ENCODE measurements at regions not wholly inside any gene's neighbourhood (a gene's known extent, or its start where the extent isn't known, plus 50 kb on each side); places are given as distances from the start of the nearest gene placed in this dataset.

DNA sequence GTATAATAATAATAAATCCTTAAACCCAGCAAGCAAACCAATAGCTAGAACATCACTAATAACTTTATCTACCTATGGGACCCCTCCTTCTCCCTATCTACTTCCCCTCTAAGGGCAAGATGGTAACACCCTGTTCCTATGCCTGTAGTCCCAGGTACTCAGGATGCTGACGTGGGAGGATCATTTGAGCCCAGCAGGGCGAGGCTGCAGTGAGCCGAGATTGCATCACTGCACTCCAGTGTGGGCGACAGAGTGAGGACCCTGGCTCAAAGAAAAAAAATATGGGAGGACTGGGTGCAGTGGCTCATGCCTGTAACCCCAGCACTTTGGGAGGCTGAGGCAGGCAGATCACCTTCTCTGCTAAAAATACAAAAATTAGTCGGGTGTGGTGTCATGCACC is 143.1 kb upstream of the SLC45A1 start:
- TF ChIP-seq POLR2AphosphoS5 (IDR thresholded peaks at IDR 0.05) (no peak), POLR2A (IDR thresholded peaks at IDR 0.05) (no peak)
- TF ChIP-seq, protein P1, sequence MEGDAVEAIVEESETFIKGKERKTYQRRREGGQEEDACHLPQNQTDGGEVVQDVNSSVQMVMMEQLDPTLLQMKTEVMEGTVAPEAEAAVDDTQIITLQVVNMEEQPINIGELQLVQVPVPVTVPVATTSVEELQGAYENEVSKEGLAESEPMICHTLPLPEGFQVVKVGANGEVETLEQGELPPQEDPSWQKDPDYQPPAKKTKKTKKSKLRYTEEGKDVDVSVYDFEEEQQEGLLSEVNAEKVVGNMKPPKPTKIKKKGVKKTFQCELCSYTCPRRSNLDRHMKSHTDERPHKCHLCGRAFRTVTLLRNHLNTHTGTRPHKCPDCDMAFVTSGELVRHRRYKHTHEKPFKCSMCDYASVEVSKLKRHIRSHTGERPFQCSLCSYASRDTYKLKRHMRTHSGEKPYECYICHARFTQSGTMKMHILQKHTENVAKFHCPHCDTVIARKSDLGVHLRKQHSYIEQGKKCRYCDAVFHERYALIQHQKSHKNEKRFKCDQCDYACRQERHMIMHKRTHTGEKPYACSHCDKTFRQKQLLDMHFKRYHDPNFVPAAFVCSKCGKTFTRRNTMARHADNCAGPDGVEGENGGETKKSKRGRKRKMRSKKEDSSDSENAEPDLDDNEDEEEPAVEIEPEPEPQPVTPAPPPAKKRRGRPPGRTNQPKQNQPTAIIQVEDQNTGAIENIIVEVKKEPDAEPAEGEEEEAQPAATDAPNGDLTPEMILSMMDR (IDR thresholded peaks at IDR 0.05), result no peak

Data from prostate gland (tissue), 2 donors.